EH (cell line): ENCODE measurements at regions not wholly inside any gene's neighbourhood (a gene's known extent, or its start where the extent isn't known, plus 50 kb on each side); places are given as distances from the start of the nearest gene placed in this dataset.
"Not testable (repeated sequence)": the region's sequence is repeated elsewhere in the genome, so short reads cannot be mapped to it uniquely, and the experiment has no call there.

Experiments used
- DNase-seq: peaks from one replicate; pipeline ENCODE4 v3.0.0-alpha.2; 2015; ENCODE audit warnings: low read depth

DNA sequence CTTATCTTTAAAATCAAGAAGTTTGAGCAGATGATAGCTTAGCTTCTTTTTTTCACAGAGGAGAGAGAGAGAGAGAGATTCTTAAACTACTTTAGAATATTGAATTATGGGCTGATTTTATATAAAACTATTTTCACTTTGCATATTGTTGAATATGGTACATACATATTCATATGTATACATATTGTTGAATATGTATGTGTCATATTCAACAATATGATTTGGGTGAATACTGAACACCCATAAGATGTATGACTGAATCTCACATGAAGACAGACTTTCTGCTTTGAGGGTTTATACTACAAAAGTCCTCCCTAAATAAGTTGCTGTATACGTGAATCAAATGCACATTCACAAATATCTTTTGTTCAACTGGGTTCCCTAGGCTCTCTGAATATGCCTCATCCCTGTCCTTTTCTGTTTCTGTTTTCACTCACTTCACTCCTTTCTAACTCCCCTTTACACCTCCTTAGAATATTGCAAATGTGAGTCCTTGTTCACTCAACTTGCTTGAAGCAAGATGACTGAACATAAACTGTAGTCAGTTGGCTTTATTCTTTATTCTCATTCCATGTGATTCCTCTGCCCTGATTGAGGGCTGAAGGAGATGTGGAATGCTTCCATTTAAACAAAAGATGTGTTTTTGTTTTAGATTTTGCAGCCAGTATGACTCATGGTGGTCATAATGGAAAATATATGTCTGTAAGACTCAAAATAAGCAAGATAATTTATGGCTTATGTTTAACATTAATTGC lies 225.4 kb upstream of the DAB2 start:
- peak; percentile 11 for DNase-seq

DNA sequence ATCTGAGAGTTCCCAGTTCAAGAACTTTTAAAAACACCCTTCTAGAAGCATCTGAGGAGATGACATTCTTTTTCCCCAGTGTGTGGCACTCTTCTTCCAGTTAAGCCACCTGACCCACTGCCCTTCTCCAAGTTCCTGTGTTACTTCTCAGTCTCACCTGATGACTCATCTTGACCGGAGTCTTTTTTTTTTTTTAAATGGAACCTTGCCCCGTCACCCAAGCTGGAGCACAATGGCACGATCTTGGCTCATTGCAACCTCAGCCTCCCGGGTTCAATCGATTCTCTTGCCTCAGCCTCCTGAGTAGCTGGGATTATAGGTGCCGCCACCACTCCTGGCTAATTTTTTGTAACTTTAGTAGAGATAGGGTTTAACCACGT lies 224.1 kb upstream of the DAB2 start:
- DNase-seq: no peak

- DNase-seq: no peak
Measured at GRCh38 chr5:39648085-39648847, 223.5 kb upstream of the DAB2 start.

DNA sequence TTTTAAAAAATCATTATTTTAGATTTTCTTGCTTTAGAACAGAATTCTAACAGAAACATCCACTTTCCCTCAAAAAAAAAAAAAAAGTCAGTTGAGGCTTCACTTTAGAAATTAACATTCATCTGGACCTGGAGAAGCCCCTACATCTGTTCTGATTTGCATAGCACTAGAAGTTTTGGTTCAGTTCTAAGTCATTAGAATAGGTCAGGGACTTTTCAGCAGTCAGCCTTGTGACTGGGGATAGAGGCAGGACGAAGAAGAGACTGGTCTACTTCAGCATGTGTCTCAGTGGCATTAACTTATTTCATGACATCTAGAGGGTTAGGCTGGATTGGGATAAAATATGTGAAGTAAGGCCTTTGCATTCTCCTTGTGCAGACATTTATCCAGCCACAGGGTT lies 215.8 kb upstream of the DAB2 start:
- no peak for DNase-seq

DNA sequence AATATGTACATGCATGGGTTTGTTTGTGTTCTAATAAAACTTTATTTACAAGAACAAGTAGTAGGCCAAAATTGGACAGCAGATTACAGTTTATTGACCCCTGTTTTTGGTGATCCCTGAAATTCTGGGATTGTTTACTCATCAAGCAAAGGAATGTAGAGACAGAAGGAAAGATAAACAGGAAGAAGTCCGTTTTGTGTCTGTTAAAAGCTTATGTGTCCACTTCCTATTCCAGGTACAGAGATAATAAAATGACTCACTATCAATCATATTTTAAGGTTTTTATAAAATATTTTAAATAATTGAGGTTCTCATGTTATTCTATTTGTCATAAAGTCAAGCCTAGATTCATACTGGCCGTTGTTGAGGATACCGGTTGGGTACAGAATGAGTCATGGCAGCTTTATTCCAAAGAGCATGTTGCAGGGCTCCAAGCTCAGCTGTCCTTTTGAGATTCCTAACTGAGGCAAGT lies 214.9 kb upstream of the DAB2 start:
- DNase-seq: peak; percentile 37

- DNase-seq: no peak
Measured at GRCh38 chr5:39638813-39639212, 214.0 kb upstream of the DAB2 start.

- no peak for DNase-seq
Measured at GRCh38 chr5:39633057-39633456, 208.3 kb upstream of the DAB2 start.

- peak; percentile 5 for DNase-seq
Measured at GRCh38 chr5:39631958-39632357, 207.2 kb upstream of the DAB2 start.

DNA sequence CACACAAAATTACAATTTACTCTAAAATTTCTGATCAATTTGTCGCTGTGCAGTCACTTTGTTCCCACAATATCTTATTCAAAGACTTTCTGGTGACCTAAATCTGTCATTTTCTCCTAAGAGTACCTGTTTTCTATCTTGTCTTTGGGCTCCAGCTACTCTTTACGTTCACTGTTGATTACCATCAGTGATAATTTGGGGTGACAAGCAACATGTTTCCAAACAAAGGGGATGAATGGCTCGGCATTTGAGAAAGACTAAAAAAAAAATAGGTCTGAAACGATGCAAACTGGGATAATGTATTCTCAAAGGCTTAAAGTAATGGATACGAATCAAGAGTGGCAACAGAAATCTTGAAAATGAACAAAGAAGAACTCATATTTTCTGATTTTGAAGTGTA lies 205.2 kb upstream of the DAB2 start:
- DNase-seq: no peak

- no peak for DNase-seq
Measured at GRCh38 chr5:39628348-39628747, 203.6 kb upstream of the DAB2 start.

DNA sequence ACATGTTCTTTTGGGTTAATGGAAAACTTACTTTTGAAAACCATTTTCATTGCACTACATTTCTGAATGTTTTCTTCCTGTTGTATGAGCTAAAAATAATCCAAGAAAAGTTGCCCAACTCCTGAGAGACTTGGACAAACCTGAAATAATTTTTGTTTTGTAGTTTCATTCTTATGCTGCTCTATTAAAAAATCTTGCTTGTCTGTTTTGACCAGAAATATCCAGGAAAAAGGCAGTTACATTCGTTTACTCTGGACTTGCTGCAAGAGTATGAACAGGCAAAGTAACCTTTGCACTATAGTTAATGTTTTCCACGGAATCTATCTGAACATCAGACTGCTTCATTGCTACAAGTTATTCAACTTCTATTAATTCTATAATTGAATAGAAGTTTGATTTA lies 200.1 kb upstream of the DAB2 start:
- no peak for DNase-seq

DNA sequence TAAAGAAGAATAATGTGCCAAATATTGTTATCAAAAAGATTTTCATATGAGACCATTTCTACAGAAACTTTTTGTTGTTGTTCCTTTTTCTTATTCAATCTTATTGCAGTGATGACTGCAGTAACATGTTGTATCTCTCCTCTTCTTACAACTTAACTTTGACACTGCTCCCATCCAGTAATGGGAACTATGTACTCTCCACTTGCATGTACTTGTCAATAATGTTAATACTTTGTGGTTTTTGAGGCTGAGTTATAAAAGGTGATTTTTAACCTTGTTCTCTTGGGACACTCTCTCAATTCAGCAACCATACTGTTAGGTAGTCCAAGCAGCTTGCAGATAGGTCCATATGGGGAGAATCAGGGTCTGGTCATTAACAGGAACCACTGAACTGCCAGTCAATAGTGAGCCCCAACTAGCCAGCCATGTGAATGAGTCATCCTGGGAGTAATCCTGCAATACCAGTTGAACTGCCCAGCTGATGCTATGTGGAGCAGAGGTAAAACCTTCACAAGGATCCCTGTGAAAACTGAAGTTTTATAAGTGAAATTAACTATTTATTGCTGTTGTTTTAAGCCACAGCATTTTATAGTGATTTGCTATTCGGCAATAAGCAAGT lies 199.6 kb upstream of the DAB2 start:
- DNase-seq: peak; percentile 5

- DNase-seq: no peak
Measured at GRCh38 chr5:39623291-39623865, 198.6 kb upstream of the DAB2 start.

GRCh38 chr5:39622281-39622680 lies 197.5 kb upstream of the DAB2 start:
- DNase-seq: no peak

GRCh38 chr5:39619168-39619818 lies 194.5 kb upstream of the DAB2 start:
- DNase-seq: no peak

GRCh38 chr5:39618391-39618790 lies 193.6 kb upstream of the DAB2 start:
- DNase-seq: no peak

DNA sequence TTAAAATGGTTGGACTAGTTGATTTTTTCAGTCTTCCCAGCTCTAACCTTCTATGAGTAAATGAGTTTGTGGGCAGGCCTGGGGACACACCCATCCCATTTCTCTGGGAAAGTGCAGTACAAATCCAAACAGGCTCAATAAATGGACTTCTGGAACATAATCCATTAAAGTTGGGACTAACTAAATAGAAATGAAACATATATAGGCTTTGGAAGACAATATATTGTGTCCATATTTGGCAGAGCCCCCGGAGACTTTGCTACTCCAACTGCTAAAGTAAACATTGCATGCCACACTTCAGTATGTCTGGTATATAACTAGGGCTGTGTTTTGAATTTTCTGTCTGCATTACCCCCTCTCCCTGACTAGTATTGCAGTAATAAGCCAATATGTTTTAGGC lies 191.4 kb upstream of the DAB2 start:
- no peak for DNase-seq

GRCh38 chr5:39611076-39611475 lies 186.3 kb upstream of the DAB2 start:
- DNase-seq: not testable (repeated sequence)

DNA sequence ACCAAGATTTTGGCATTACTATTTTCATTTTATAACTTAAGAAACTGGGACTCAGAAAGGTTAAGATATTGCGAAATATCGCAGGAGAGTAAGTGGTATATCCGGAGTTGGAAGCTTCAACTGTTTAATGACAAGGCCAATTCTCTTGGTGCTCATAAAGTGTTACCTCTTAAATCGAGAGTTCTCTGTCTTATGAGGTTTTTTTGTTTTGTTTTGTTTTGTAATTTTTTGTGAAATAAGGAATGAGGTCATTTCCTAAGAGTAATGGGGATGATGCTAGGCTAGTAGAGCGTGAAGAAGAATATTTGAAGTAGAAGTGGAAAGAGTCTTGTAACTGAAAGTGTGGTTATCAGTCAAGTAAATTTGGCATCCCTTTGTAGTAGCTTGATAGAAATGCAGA lies 183.2 kb upstream of the DAB2 start:
- no peak for DNase-seq

GRCh38 chr5:39606591-39606990 lies 181.8 kb upstream of the DAB2 start:
- DNase-seq: no peak

DNA sequence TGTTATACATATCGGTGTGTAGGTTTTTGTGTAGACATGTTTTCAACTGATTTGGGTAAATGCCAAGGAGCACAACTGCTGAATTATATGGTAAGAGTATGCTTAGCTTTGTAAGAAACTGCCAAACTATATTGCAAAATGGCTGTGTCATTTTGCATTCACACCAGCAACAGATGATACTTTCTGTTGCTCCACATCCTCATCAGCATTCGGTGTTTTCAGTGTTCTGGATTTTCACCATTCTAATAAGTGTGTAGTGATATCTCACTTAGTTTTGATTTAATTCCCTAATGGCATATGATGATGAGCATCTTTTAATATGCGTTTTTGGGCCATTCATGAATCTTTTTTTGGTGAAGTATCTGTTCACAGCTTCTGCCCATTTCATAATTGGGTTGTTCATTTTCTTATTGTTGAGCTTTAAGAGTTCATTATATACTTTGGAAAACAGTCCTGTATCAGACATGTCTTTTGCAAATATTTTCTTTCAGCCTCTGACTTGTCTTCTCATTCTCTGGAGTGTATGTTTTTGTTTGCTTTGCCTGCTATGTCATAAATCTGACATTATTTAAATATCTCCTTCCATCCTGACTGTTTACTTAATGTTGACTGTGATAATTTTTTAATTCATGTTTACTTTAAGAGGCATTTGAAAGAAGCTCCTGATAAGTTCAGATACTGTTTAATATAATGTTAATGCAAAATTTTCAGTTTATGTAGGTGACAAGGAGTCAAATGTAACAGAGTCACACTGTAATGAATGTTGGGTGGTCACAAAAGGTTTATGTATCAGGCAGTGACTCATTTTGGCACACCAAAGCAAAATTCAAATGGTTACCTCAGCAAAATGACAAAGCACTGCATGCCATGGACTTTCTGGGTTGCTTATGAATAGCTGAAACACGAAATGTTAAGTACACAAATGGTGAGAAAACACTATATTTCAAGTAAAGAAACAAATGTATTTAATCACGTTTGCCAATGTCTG lies 181.1 kb upstream of the DAB2 start:
- DNase-seq: no peak
